Epithelial cell of proximal tubule (primary cell): ENCODE measurements at regions not wholly inside any gene's neighbourhood (a gene's known extent, or its start where the extent isn't known, plus 50 kb on each side); places are given as distances from the start of the nearest gene placed in this dataset.

Experiments
- DNase-seq: peaks from one replicate; pipeline ENCODE4 v3.0.0-alpha.2; 2011; ENCODE audit warnings: low read depth
- H3K4me3 ChIP-seq: 2 replicates; pipeline ENCODE4 v1.5.1; 2011; ENCODE audit warnings: low read depth, mild to moderate bottlenecking, low read length
- TF ChIP-seq, protein P1 (sequence below): conservative IDR thresholded peaks from 2 replicates; pipeline ENCODE4 v1.5.1; 2012; ENCODE audit warnings: low read depth, mild to moderate bottlenecking, low read length

- TF ChIP-seq, protein P1, sequence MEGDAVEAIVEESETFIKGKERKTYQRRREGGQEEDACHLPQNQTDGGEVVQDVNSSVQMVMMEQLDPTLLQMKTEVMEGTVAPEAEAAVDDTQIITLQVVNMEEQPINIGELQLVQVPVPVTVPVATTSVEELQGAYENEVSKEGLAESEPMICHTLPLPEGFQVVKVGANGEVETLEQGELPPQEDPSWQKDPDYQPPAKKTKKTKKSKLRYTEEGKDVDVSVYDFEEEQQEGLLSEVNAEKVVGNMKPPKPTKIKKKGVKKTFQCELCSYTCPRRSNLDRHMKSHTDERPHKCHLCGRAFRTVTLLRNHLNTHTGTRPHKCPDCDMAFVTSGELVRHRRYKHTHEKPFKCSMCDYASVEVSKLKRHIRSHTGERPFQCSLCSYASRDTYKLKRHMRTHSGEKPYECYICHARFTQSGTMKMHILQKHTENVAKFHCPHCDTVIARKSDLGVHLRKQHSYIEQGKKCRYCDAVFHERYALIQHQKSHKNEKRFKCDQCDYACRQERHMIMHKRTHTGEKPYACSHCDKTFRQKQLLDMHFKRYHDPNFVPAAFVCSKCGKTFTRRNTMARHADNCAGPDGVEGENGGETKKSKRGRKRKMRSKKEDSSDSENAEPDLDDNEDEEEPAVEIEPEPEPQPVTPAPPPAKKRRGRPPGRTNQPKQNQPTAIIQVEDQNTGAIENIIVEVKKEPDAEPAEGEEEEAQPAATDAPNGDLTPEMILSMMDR: no peak
These were observed 1350.5 kb downstream of the BRD1 start for GRCh38 chr22:48477031-48477721.

DNA sequence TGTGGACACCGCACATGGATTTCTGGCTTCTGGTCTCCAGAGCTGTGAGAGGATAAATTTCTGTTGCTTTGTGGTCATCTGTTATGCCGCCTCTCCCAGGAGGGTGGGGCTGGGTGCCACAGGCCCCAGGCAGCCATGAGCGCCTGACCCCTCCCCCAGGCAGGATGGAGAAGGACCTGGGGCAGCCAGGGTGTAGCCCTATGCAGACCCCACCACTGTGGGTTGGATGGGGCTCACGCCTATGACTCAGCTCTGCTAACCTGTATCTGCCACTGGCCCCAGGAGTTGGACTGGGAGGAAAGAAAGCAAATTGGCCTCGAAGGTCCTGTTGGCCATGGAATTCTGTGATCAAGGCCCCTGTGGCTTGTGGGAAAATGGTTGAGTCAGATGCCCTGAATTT lies 1351.1 kb downstream of the BRD1 start:
- H3K4me3 ChIP-seq: no peak overlapping the region
- no peak for DNase-seq
- TF ChIP-seq, protein P1: no peak

More at GRCh38 chr22:48477031-48477721, 1350.5 kb downstream of the BRD1 start:
- DNase-seq: no peak
- H3K4me3 ChIP-seq: no peak overlapping the region

DNA sequence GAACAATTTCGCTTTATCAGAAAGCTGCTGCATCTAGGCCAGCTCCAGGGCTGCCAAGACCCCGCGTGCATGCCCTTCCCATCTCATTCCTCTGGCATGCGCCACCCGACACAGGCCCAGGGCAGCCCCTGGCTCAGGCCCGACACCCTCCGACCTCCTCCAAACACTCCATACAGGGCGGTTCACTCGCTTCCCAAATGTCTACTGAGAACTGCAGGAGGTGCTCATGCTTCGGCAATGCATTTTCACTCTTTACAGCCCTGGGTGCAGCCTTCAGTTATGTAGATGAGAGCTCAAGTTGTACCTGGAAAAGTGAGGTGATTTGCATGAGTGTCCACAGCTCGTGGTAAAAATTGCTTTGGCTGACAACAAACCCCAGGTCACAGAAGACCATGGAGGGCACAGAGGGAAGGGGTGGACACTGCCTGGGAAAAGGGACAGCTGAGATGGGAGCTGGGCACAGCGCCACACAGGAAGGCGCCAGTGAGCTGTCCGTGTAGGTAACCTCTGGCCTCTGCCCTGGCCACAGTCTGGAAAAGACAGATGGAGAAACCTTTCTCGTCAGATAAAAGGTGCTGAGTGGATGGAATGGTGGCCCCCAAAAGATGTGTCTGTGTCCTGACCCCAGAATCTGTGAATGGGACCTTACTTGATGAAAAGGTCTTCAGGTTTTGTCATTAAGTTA lies 1351.9 kb downstream of the BRD1 start:
- no peak overlapping the region for H3K4me3 ChIP-seq
- TF ChIP-seq, protein P1: no peak
- no peak for DNase-seq

- no peak for DNase-seq
- no peak overlapping the region for H3K4me3 ChIP-seq
- TF ChIP-seq, protein P1: no peak
These were observed 1352.8 kb downstream of the BRD1 start for GRCh38 chr22:48474881-48475280.

GRCh38 chr22:48473202-48473601 lies 1354.5 kb downstream of the BRD1 start:
- H3K4me3 ChIP-seq: no peak overlapping the region
- TF ChIP-seq, protein P1: no peak
- DNase-seq: no peak

DNA sequence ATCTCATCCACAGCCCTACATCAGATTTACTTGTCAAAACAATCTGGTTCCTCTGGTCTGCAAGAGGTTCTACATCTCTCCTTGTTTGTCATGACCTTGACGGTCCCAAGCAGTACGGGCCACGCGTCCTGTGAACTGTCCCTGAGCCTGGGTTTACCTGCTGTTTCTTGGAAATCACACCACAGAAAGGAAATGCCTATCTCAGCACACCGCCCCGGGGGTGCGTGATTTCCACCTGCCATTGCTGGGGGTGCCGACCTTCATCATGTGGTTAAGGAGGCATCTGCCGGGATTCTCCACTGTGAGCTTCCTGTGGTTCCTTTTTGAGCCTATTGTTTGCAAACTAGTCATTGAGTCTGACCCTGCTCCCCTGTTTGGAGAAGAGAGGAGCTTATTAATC lies 1363.4 kb downstream of the BRD1 start:
- H3K4me3 ChIP-seq: no peak overlapping the region
- DNase-seq: no peak
- TF ChIP-seq, protein P1: no peak
